CD14-positive monocyte (primary cell): ENCODE measurements at regions not wholly inside any gene's neighbourhood (a gene's known extent, or its start where the extent isn't known, plus 50 kb on each side); places are given as distances from the start of the nearest gene placed in this dataset.

ENCODE experiments used
- DNase-seq, 3 donors: peaks; one replicate each; pipeline ENCODE4 v3.0.0-alpha.2; 2011 to 2022
- H2AFZ ChIP-seq: 2 replicates; pipeline ENCODE4 v1.6.0; 2012; ENCODE audit warnings: mild to moderate bottlenecking, low read depth, low read length, inconsistent platforms; ENCODE audit not compliant: insufficient read depth, poor library complexity, severe bottlenecking
- H3K27ac ChIP-seq, 2 donors: 1 replicate in 1 of 2; 2 replicates in 1 of 2; pipeline ENCODE4 v1.5.1; 2012 to 2013; ENCODE audit warnings: low read length in 2 of 2, control low read depth in 1 of 2, inconsistent platforms in 1 of 2, low read depth in 1 of 2, mild to moderate bottlenecking in 1 of 2
- H3K27me3 ChIP-seq, 2 donors: one replicate each; pipeline versions ENCODE4 v1.6.0 to v1.6.1; 2011 to 2013; ENCODE audit warnings: low read length in 2 of 2; ENCODE audit not compliant: control insufficient read depth in 2 of 2, insufficient read depth in 2 of 2
- H3K36me3 ChIP-seq, 2 donors: replicated peaks in 1 of 2; 1 replicate in 1 of 2; 2 replicates in 1 of 2; pipeline versions ENCODE4 v1.5.1 to v1.6.1; 2012 to 2013; ENCODE audit warnings: low read length in 2 of 2, control low read depth in 1 of 2, inconsistent platforms in 1 of 2, mild to moderate bottlenecking in 1 of 2; ENCODE audit not compliant: insufficient read depth in 2 of 2, control insufficient read depth in 1 of 2
- H3K4me1 ChIP-seq, 2 donors: 1 replicate in 1 of 2; 2 replicates in 1 of 2; pipeline versions ENCODE4 v1.5.1 to v1.6.1; 2012 to 2013; ENCODE audit warnings: low read length in 2 of 2, control low read depth in 1 of 2, inconsistent platforms in 1 of 2, mild to moderate bottlenecking in 1 of 2, moderate library complexity in 1 of 2; ENCODE audit not compliant: insufficient read depth in 2 of 2, control insufficient read depth in 1 of 2
- H3K4me2 ChIP-seq: replicated peaks from 2 replicates; pipeline ENCODE3; 2012; ENCODE audit warnings: low read length, moderate library complexity, mild to moderate bottlenecking; ENCODE audit not compliant: poor library complexity, severe bottlenecking; ENCODE audit errors: extremely low read depth
- H3K4me3 ChIP-seq, 3 experiments: fragments of 200-600 bp in 1 of 3; sonication (generic) in 1 of 3; replicated peaks in 1 of 3; 1 replicate in 2 of 3; 2 replicates in 1 of 3; pipeline ENCODE4 v1.5.1; 2011 to 2013; ENCODE audit warnings: low read length in 3 of 3, mild to moderate bottlenecking in 3 of 3, control low read depth in 2 of 3, low read depth in 2 of 3, inconsistent platforms in 1 of 3, moderate library complexity in 1 of 3
- H3K79me2 ChIP-seq: 2 replicates; pipeline ENCODE4 v1.6.0; 2012; ENCODE audit warnings: mild to moderate bottlenecking, control low read depth, inconsistent platforms, low read length, moderate library complexity; ENCODE audit not compliant: insufficient read depth
- H3K9ac ChIP-seq: 2 replicates; pipeline ENCODE4 v1.6.0; 2017; ENCODE audit warnings: low read length, mild to moderate bottlenecking; ENCODE audit not compliant: insufficient read depth, poor library complexity, severe bottlenecking
- H3K9me3 ChIP-seq, 2 donors: replicated peaks in 1 of 2; 1 replicate in 1 of 2; 2 replicates in 1 of 2; pipeline versions ENCODE4 v1.5.1 to v1.6.1; 2012 to 2013; ENCODE audit warnings: low read length in 2 of 2, control low read depth in 1 of 2; ENCODE audit not compliant: control insufficient read depth in 1 of 2, insufficient read depth in 1 of 2
- H4K20me1 ChIP-seq: 2 replicates; pipeline ENCODE4 v1.6.0; 2012; ENCODE audit warnings: mild to moderate bottlenecking, low read length, control low read depth, moderate library complexity; ENCODE audit not compliant: insufficient read depth
- H3K27ac Mint-ChIP-seq, 7 donors: one replicate each; pipeline ENCODE4 v1.8.0; 2020; ENCODE audit warnings: mild to moderate bottlenecking in 7 of 7, mixed read lengths in 7 of 7, moderate library complexity in 6 of 7, inconsistent platforms in 2 of 7
- H3K27me3 Mint-ChIP-seq, 3 donors: one replicate each; pipeline ENCODE4 v1.8.0; 2021 to 2022; ENCODE audit warnings: low read depth in 3 of 3, mild to moderate bottlenecking in 3 of 3, mixed read lengths in 3 of 3, moderate library complexity in 3 of 3, inconsistent platforms in 1 of 3
- H3K36me3 Mint-ChIP-seq, 2 donors: one replicate each; pipeline ENCODE4 v1.8.0; 2020; ENCODE audit warnings: mixed read lengths in 2 of 2, inconsistent platforms in 1 of 2, mild to moderate bottlenecking in 1 of 2
- H3K4me1 Mint-ChIP-seq: one replicate; pipeline ENCODE4 v1.8.0; 2020; ENCODE audit warnings: mild to moderate bottlenecking, mixed read lengths
- H3K4me3 Mint-ChIP-seq, 2 donors: one replicate each; pipeline ENCODE4 v1.8.0; 2020; ENCODE audit warnings: mild to moderate bottlenecking in 2 of 2, mixed read lengths in 2 of 2, moderate library complexity in 1 of 2
- H3K9me3 Mint-ChIP-seq, 7 donors: one replicate each; pipeline ENCODE4 v1.8.0; 2020 to 2022; ENCODE audit warnings: mixed read lengths in 7 of 7, mild to moderate bottlenecking in 6 of 7, moderate library complexity in 6 of 7, inconsistent platforms in 2 of 7
- CTCF ChIP-seq: fragments of 200-600 bp; IDR thresholded peaks from one replicate; pipeline ENCODE4 v1.8.0; 2022; ENCODE audit warnings: antibody characterized with exemption, mild to moderate bottlenecking
- WGBS: methylation state at CpG from one replicate; pipeline ENCODE4 v1.1.5; 2013; ENCODE audit warnings: missing lambda C conversion rate; ENCODE audit not compliant: insufficient coverage; 5-methylcytosine and 5-hydroxymethylcytosine counted together
- intact Hi-C, 2 donors: fragments of 100-400 bp; cut with micrococcal nuclease; formaldehyde crosslinking; loops; one replicate each; pipeline versions ENCODE4 v1.15.0 to v1.15.1; 2023

GRCh38 chr5:30891660-30892059 lies 301.8 kb upstream of the CDH6 start:
- Histone ChIP-seq H3K27me3 (no peaks in the 10 kb centered on the region), H3K27ac (no peak overlapping the region), H3K4me3 (no peak overlapping the region), H2AFZ (no peak overlapping the region), H4K20me1 (no peaks in the 10 kb centered on the region), H3K79me2 (no peaks in the 10 kb centered on the region), H3K4me2 (no peak overlapping the region), H3K9me3 (no peaks in the 10 kb centered on the region), H3K36me3 (no peaks in the 10 kb centered on the region), H3K9ac (no peak overlapping the region), H3K4me1 (no peaks in the 10 kb centered on the region)
- DNase-seq = no peak
- H3K4me3 Mint-ChIP-seq = no peak overlapping the region
- peaks cover 0 to 6% (median 3%) of the 10 kb centered on the region in 7 donors for H3K9me3 Mint-ChIP-seq
- H3K36me3 Mint-ChIP-seq = no peaks in the 10 kb centered on the region
- TF ChIP-seq CTCF = no peak
- H3K27ac Mint-ChIP-seq = no peak overlapping the region
- H3K27me3 Mint-ChIP-seq = peaks cover 0 to 3% (median 0%) of the 10 kb centered on the region in 3 donors
- intact Hi-C loops = no loop called here
- no peaks in the 10 kb centered on the region for H3K4me1 Mint-ChIP-seq

DNA sequence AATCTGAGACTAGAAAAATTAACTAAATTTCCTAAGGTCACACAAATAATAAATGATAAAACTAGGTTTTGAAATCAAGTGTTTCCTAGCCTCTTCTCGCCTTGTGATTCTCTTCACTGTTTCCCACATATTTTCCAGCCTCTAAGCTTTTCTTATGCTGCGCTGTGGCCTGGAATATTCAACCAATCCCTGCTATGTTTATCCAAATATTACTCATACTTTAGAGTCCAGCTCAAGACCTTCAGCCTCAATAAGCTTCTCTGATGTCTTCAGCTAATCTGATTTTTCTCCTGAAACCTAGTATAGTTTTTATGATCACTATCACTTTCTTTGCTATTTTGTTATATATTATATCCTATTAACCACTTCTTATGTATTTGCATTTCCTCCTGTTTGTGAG lies 303.1 kb upstream of the CDH6 start:
- intact Hi-C loops = no loop called here
- Histone ChIP-seq H3K36me3 (no peaks in the 10 kb centered on the region), H4K20me1 (no peaks in the 10 kb centered on the region), H3K27ac (no peak overlapping the region), H3K4me2 (no peak overlapping the region), H3K9me3 (no peaks in the 10 kb centered on the region), H3K27me3 (no peaks in the 10 kb centered on the region), H2AFZ (no peak overlapping the region), H3K9ac (no peak overlapping the region), H3K4me1 (no peaks in the 10 kb centered on the region), H3K79me2 (no peaks in the 10 kb centered on the region), H3K4me3 (no peak overlapping the region)
- Mint-ChIP-seq H3K36me3 (no peaks in the 10 kb centered on the region), H3K9me3 (peaks cover 0 to 6% (median 3%) of the 10 kb centered on the region in 7 donors), H3K27ac (no peak overlapping the region), H3K27me3 (peaks cover 0 to 3% (median 0%) of the 10 kb centered on the region in 3 donors), H3K4me3 (no peak overlapping the region), H3K4me1 (no peaks in the 10 kb centered on the region)
- WGBS = 40% methylated on average over 2 of the region's 2 CpGs
- no peak for DNase-seq
- TF ChIP-seq CTCF = no peak
